GM12878 (cell line): ENCODE measurements at regions not wholly inside any gene's neighbourhood (a gene's known extent, or its start where the extent isn't known, plus 50 kb on each side); places are given as distances from the start of the nearest gene placed in this dataset.

Source experiments
- ASH2L ChIP-seq: fragments of 300-600, 200-600 bp; sonication (generic); IDR thresholded peaks from 2 replicates; pipeline ENCODE4 v1.6.1; 2017; ENCODE audit warnings: low read depth, mild to moderate bottlenecking, borderline replicate concordance
- BCL11A ChIP-seq: IDR thresholded peaks from 2 replicates; pipeline ENCODE4 v1.6.1; 2011; ENCODE audit warnings: low read depth, low read length
- BCL3 ChIP-seq: IDR thresholded peaks from 2 replicates; pipeline ENCODE4 v1.6.1; 2011; ENCODE audit warnings: borderline replicate concordance, low read depth, mild to moderate bottlenecking, moderate library complexity, low read length; ENCODE audit not compliant: insufficient read depth, poor library complexity, severe bottlenecking
- BMI1 ChIP-seq: fragments of 450-650 bp; IDR thresholded peaks from 2 replicates; pipeline ENCODE4 v1.6.1; 2016; ENCODE audit warnings: mild to moderate bottlenecking, moderate library complexity, borderline replicate concordance
- CHD2 ChIP-seq: IDR thresholded peaks from 2 replicates; pipeline ENCODE4 v1.6.1; 2011; ENCODE audit warnings: low read depth, low read length, improper control_type of control experiment, borderline replicate concordance
- DPF2 ChIP-seq: fragments of 450-650 bp; IDR thresholded peaks from 2 replicates; pipeline ENCODE4 v1.6.1; 2017; ENCODE audit warnings: mild to moderate bottlenecking
- E2F4 ChIP-seq: IDR thresholded peaks from 2 replicates; pipeline ENCODE4 v1.6.1; 2012; ENCODE audit warnings: low read depth, low read length, improper control_type of control experiment
- EED ChIP-seq: sonication (generic); IDR thresholded peaks from 2 replicates; pipeline ENCODE4 v1.6.1; 2016; ENCODE audit warnings: antibody characterized with exemption, low read depth
- EGR1 ChIP-seq, 2 experiments: IDR thresholded peaks; 1 replicate in 1 of 2; 2 replicates in 1 of 2; pipeline ENCODE4 v1.6.1; 2011 to 2012; ENCODE audit warnings: low read depth in 2 of 2, low read length in 2 of 2, borderline replicate concordance in 1 of 2, mild to moderate bottlenecking in 1 of 2, moderate library complexity in 1 of 2
- EP300 ChIP-seq, 2 experiments: fragments of 150-350 bp in 1 of 2; IDR thresholded peaks; 2 replicates each; pipeline ENCODE4 v1.6.1; 2011 to 2012; ENCODE audit warnings: low read depth in 2 of 2, low read length in 2 of 2, borderline replicate concordance in 1 of 2, improper control_type of control experiment in 1 of 2, inconsistent platforms in 1 of 2; ENCODE audit not compliant: control insufficient read depth in 1 of 2
- ESRRA ChIP-seq: IDR thresholded peaks from 2 replicates; pipeline ENCODE4 v1.6.1; 2012; ENCODE audit warnings: mild to moderate bottlenecking, low read length, improper control_type of control experiment
- EZH2 ChIP-seq: IDR thresholded peaks from 2 replicates; pipeline ENCODE4 v1.6.1; 2012; ENCODE audit warnings: low read depth, mild to moderate bottlenecking, control low read depth, inconsistent platforms, low read length, borderline replicate concordance; ENCODE audit not compliant: control insufficient read depth
- HCFC1 ChIP-seq: fragments of 150-350 bp; IDR thresholded peaks from 2 replicates; pipeline ENCODE4 v1.6.1; 2014; ENCODE audit warnings: low read length
- HDAC2 ChIP-seq: fragments of 200-600 bp; sonication (generic); IDR thresholded peaks from 2 replicates; pipeline ENCODE4 v1.6.1; 2017
- IKZF1 ChIP-seq: fragments of 450-650 bp; conservative IDR thresholded peaks from 2 replicates; pipeline ENCODE4 v1.6.1; 2017; ENCODE audit warnings: antibody characterized with exemption, mild to moderate bottlenecking
- MTA2 ChIP-seq: fragments of 450-650 bp; IDR thresholded peaks from 2 replicates; pipeline ENCODE4 v1.6.1; 2016; ENCODE audit warnings: low read depth, mild to moderate bottlenecking, moderate library complexity
- MTA3 ChIP-seq: IDR thresholded peaks from 2 replicates; pipeline ENCODE4 v1.6.1; 2012; ENCODE audit warnings: low read length, inconsistent platforms, borderline replicate concordance
- MYC ChIP-seq: IDR thresholded peaks from 2 replicates; pipeline ENCODE4 v1.6.1; 2011; ENCODE audit warnings: mild to moderate bottlenecking, low read length, moderate library complexity, inconsistent platforms; ENCODE audit not compliant: insufficient read depth, insufficient replicate concordance, insufficient read length, severe bottlenecking
- NBN ChIP-seq: fragments of 450-650 bp; IDR thresholded peaks from 2 replicates; pipeline ENCODE4 v1.6.1; 2016
- NFYB ChIP-seq: IDR thresholded peaks from 2 replicates; pipeline ENCODE4 v1.6.1; 2011; ENCODE audit warnings: low read depth, mild to moderate bottlenecking, low read length, improper control_type of control experiment, moderate library complexity; ENCODE audit not compliant: insufficient read depth
- NR2C2 ChIP-seq: IDR thresholded peaks from 2 replicates; pipeline ENCODE4 v1.6.1; 2011; ENCODE audit warnings: borderline replicate concordance, low read depth; ENCODE audit not compliant: control insufficient read depth, insufficient read length
- PAX8 ChIP-seq: fragments of 450-650 bp; IDR thresholded peaks from 2 replicates; pipeline ENCODE4 v1.6.1; 2017; ENCODE audit warnings: mild to moderate bottlenecking, moderate library complexity
- RAD51 ChIP-seq: fragments of 450-650 bp; IDR thresholded peaks from 2 replicates; pipeline ENCODE4 v1.6.1; 2016; ENCODE audit warnings: moderate library complexity, mild to moderate bottlenecking, inconsistent platforms
- RELA ChIP-seq: fragments of 450-650 bp; IDR thresholded peaks from 2 replicates; pipeline ENCODE4 v1.8.0; 2014; ENCODE audit warnings: borderline replicate concordance; ENCODE audit not compliant: partially characterized antibody
- SIX5 ChIP-seq: IDR thresholded peaks from 2 replicates; pipeline ENCODE4 v1.6.1; 2011; ENCODE audit warnings: mild to moderate bottlenecking, low read depth, low read length, moderate library complexity; ENCODE audit not compliant: severe bottlenecking
- SPI1 ChIP-seq: IDR thresholded peaks from 2 replicates; pipeline ENCODE4 v1.6.1; 2011; ENCODE audit warnings: low read depth, mild to moderate bottlenecking, low read length, moderate library complexity, borderline replicate concordance; ENCODE audit not compliant: insufficient read depth
- SRF ChIP-seq, 2 experiments: IDR thresholded peaks; 2 replicates each; pipeline ENCODE4 v1.6.1; 2011; ENCODE audit warnings: low read depth in 2 of 2, low read length in 2 of 2, mild to moderate bottlenecking in 1 of 2, moderate library complexity in 1 of 2
- STAT3 ChIP-seq: IDR thresholded peaks from 2 replicates; pipeline ENCODE4 v1.6.1; 2011; ENCODE audit warnings: low read depth, low read length, improper control_type of control experiment
- SUZ12 ChIP-seq: fragments of 200-600 bp; sonication (generic); IDR thresholded peaks from one replicate; pipeline ENCODE4 v1.6.1; 2018; ENCODE audit warnings: antibody characterized with exemption, mild to moderate bottlenecking; ENCODE audit not compliant: unreplicated experiment
- ZNF384 ChIP-seq: IDR thresholded peaks from 2 replicates; pipeline ENCODE4 v1.6.1; 2012; ENCODE audit warnings: low read depth, mild to moderate bottlenecking, low read length, improper control_type of control experiment, borderline replicate concordance
- ZNF622 ChIP-seq: fragments of 450-650 bp; IDR thresholded peaks from 2 replicates; pipeline ENCODE4 v1.6.1; 2017; ENCODE audit warnings: mild to moderate bottlenecking, inconsistent platforms

GRCh38 chr6:20266851-20267608 is 54.8 kb upstream of the MBOAT1 start (continued):
- TF ChIP-seq ASH2L (no peak), BCL11A (no peak), IKZF1 (no peak), ZNF384 (peak; percentile 51; the same call in 1 of the 2 replicates), HDAC2 (no peak), BMI1 (no peak), BCL3 (no peak), ZNF622 (no peak), PAX8 (no peak), NR2C2 (no peak), EED (peak; percentile 65), MYC (no peak), SRF (IDR thresholded peaks at IDR 0.05; ENCODE audit: low read depth in 2 of 2, low read length in 2 of 2) (peak in 1 of 2 experiments; percentile 46; a peak in 2 of 4 replicates), ESRRA (no peak), MTA3 (peak; percentile 52; the same call in 1 of the 2 replicates), NBN (no peak), EP300 (IDR thresholded peaks at IDR 0.05; ENCODE audit: borderline replicate concordance in 1 of 2, control insufficient read depth in 1 of 2, low read depth in 2 of 2, low read length in 2 of 2) (no peak), EZH2 (no peak), STAT3 (no peak), CHD2 (no peak), SIX5 (no peak), SPI1 (peak; percentile 71), RELA (no peak), MTA2 (0 out of 2 replicates have a peak, but pooled peaks have one; percentile 13), NFYB (no peak), SUZ12 (no peak), HCFC1 (no peak), RAD51 (no peak), DPF2 (0 out of 2 replicates have a peak, but pooled peaks have one; percentile 22), EGR1 (IDR thresholded peaks at IDR 0.05; ENCODE audit: borderline replicate concordance in 1 of 2, low read depth in 2 of 2, low read length in 2 of 2) (no peak), E2F4 (no peak)
